ENCODE measurements at regions not wholly inside any gene's neighbourhood (a gene's known extent, or its start where the extent isn't known, plus 50 kb on each side); places are given as distances from the start of the nearest gene placed in this dataset.

DNA sequence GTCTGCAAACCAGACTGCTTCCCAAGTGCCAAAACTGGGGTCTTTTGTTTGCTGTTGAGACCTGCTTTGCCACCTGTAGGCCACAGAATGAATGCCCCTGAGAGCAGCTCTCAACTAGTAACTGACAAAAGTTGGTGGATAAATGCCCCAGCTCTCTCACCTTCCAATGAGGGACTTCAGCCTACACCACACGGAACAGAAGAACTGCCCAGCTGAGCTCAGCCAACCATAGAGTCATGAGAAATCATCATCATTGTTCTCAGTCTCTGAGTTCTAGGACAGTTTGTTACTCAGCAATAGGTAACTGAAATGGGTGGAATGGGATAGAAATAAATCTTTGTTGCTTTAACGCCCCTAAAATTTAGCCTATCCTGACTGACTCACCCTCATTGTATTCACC is 59.1 kb upstream of the MRI1 start:
- no peak for DNase-seq
- no peaks in the 10 kb centered on the region for H3K9me3 ChIP-seq (ENCODE audit: low read length)
- no peak overlapping the region for H3K27ac ChIP-seq (ENCODE audit: low read length)
- no peaks in the 10 kb centered on the region for H3F3A ChIP-seq (ENCODE audit: low read length, unreplicated experiment)
- H3K4me3 ChIP-seq (ENCODE audit: low read length) = no peak overlapping the region
- no peak overlapping the region for H3K4me2 ChIP-seq (ENCODE audit: low read length)
- ChIA-PET CTCF (no interaction called here), POLR2A (ENCODE audit: unreplicated experiment) (no interaction called here)
- TF ChIP-seq EZH2 (IDR thresholded peaks at IDR 0.05; ENCODE audit: low read length, unreplicated experiment) = no peak
- no peak for TF ChIP-seq EZH2phosphoT487 (IDR thresholded peaks at IDR 0.05; ENCODE audit: borderline replicate concordance, low read length)
- TF ChIP-seq, protein P1, sequence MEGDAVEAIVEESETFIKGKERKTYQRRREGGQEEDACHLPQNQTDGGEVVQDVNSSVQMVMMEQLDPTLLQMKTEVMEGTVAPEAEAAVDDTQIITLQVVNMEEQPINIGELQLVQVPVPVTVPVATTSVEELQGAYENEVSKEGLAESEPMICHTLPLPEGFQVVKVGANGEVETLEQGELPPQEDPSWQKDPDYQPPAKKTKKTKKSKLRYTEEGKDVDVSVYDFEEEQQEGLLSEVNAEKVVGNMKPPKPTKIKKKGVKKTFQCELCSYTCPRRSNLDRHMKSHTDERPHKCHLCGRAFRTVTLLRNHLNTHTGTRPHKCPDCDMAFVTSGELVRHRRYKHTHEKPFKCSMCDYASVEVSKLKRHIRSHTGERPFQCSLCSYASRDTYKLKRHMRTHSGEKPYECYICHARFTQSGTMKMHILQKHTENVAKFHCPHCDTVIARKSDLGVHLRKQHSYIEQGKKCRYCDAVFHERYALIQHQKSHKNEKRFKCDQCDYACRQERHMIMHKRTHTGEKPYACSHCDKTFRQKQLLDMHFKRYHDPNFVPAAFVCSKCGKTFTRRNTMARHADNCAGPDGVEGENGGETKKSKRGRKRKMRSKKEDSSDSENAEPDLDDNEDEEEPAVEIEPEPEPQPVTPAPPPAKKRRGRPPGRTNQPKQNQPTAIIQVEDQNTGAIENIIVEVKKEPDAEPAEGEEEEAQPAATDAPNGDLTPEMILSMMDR (conservative IDR thresholded peaks at IDR 0.05; ENCODE audit: low read depth, low read length) = no peak
- H3K9me2 ChIP-seq (replicated peaks; ENCODE audit: low read length) = no peaks in the 10 kb centered on the region
- ATAC-seq = no peak
- H4K20me1 ChIP-seq (ENCODE audit: low read length) = no peaks in the 10 kb centered on the region
- H3K9ac ChIP-seq (ENCODE audit: low read length) = no peak overlapping the region
- BruUV-seq (replicated peaks) = no TSS peak
- intact Hi-C loops (cut with micrococcal nuclease) = no loop called here
- H3K27me3 ChIP-seq (ENCODE audit: low read length) = no peaks in the 10 kb centered on the region
- no peaks in the 10 kb centered on the region for H3K4me1 ChIP-seq (ENCODE audit: insufficient read depth, low read length)
- no peaks in the 10 kb centered on the region for H3K79me2 ChIP-seq (ENCODE audit: low read length)
- H2AFZ ChIP-seq (ENCODE audit: low read length) = no peak overlapping the region
- H3K36me3 ChIP-seq (ENCODE audit: low read depth, low read length) = no peaks in the 10 kb centered on the region

DNA sequence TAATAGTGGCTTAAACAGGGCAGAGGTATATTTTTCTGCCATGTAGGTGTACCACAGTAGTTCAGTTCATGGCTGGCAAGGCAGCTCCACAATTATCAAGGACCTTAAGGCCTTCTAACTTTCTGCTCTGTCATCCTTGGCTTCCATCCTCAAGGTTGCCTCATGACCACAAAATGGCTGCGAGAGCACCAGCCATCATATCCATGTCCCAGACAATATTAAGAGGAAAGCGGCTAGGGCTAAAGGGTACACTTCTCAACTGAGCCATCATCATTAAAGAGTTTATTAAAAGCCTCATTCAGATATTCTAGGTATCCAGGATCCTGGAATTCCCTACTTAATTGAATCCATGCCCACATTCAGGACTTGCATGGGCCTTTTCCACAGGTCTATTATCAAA is 62.7 kb upstream of the MRI1 start:
- no peaks in the 10 kb centered on the region for H3K9me3 ChIP-seq (ENCODE audit: low read length)
- no peaks in the 10 kb centered on the region for H3K36me3 ChIP-seq (ENCODE audit: low read depth, low read length)
- no peaks in the 10 kb centered on the region for H4K20me1 ChIP-seq (ENCODE audit: low read length)
- H3K27ac ChIP-seq (ENCODE audit: low read length) = no peak overlapping the region
- no peak overlapping the region for H2AFZ ChIP-seq (ENCODE audit: low read length)
- CTCF ChIA-PET = no interaction called here
- no peak overlapping the region for H3K4me2 ChIP-seq (ENCODE audit: low read length)
- no peaks in the 10 kb centered on the region for H3K4me1 ChIP-seq (ENCODE audit: insufficient read depth, low read length)
- H3K79me2 ChIP-seq (ENCODE audit: low read length) = no peaks in the 10 kb centered on the region
- no peak for TF ChIP-seq EZH2phosphoT487 (IDR thresholded peaks at IDR 0.05; ENCODE audit: borderline replicate concordance, low read length)
- TF ChIP-seq, protein P1 (conservative IDR thresholded peaks at IDR 0.05; ENCODE audit: low read depth, low read length) = no peak
- TF ChIP-seq EZH2 (IDR thresholded peaks at IDR 0.05; ENCODE audit: low read length, unreplicated experiment) = no peak
- ATAC-seq (no peak), DNase-seq (no peak)
- no TSS peak for BruUV-seq (replicated peaks)
- POLR2A ChIA-PET (ENCODE audit: unreplicated experiment) = no interaction called here
- no peak overlapping the region for H3K4me3 ChIP-seq (ENCODE audit: low read length)
- H3K9ac ChIP-seq (ENCODE audit: low read length) = no peak overlapping the region
- intact Hi-C loops (cut with micrococcal nuclease) = no loop called here
- no peaks in the 10 kb centered on the region for H3F3A ChIP-seq (ENCODE audit: low read length, unreplicated experiment)
- no peaks in the 10 kb centered on the region for H3K9me2 ChIP-seq (replicated peaks; ENCODE audit: low read length)
- no peaks in the 10 kb centered on the region for H3K27me3 ChIP-seq (ENCODE audit: low read length)

DNA sequence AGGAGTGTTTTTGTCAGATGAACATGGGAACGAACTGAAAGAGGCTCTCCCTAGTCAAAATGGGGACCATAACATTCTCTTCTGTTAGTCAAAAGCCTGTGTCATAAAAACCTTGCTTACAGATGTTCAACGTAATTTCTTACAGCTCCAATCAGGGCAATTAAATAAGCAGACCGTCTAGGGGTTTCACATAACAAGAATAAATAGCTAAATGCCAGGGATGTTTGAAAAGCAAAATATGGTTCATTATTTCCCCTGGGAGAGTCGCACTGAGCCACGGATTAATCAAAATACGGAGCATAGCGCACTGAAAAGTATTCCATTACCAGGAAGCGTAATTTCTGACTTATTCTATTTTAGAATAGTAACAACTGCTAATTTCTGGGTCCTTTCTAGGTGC is 63.7 kb upstream of the MRI1 start:
- ATAC-seq = no peak
- Histone ChIP-seq H3K9ac (ENCODE audit: low read length) (no peak overlapping the region), H3K36me3 (ENCODE audit: low read depth, low read length) (no peaks in the 10 kb centered on the region), H2AFZ (ENCODE audit: low read length) (0 out of 2 replicates have a peak overlapping the region, but pooled peaks have one; percentile 45), H3F3A (ENCODE audit: low read length, unreplicated experiment) (no peaks in the 10 kb centered on the region), H3K27ac (ENCODE audit: low read length) (no peak overlapping the region), H4K20me1 (ENCODE audit: low read length) (no peaks in the 10 kb centered on the region), H3K9me2 (replicated peaks; ENCODE audit: low read length) (no peaks in the 10 kb centered on the region), H3K4me3 (ENCODE audit: low read length) (no peak overlapping the region), H3K27me3 (ENCODE audit: low read length) (no peaks in the 10 kb centered on the region), H3K4me1 (ENCODE audit: insufficient read depth, low read length) (no peaks in the 10 kb centered on the region), H3K79me2 (ENCODE audit: low read length) (no peaks in the 10 kb centered on the region), H3K4me2 (ENCODE audit: low read length) (no peak overlapping the region), H3K9me3 (ENCODE audit: low read length) (no peaks in the 10 kb centered on the region)
- DNase-seq = no peak
- CTCF ChIA-PET = no interaction called here
- POLR2A ChIA-PET (ENCODE audit: unreplicated experiment) = interaction anchor here (0.6 kb wide), 1 partner anchor 356 kb away, joined by 4 read pairs; no protein-coding TSS in a partner anchor
- TF ChIP-seq EZH2 (IDR thresholded peaks at IDR 0.05; ENCODE audit: low read length, unreplicated experiment) = no peak
- TF ChIP-seq EZH2phosphoT487 (IDR thresholded peaks at IDR 0.05; ENCODE audit: borderline replicate concordance, low read length) = no peak
- TF ChIP-seq, protein P1 (conservative IDR thresholded peaks at IDR 0.05; ENCODE audit: low read depth, low read length) = no peak
- intact Hi-C loops (cut with micrococcal nuclease) = no loop called here
- BruUV-seq (replicated peaks) = no TSS peak

Data from PC-3 (cell line).